OCI-LY7 (cell line): ENCODE measurements at regions not wholly inside any gene's neighbourhood (a gene's known extent, or its start where the extent isn't known, plus 50 kb on each side); places are given as distances from the start of the nearest gene placed in this dataset.

Experiments used
- CTCF ChIP-seq: fragments of 200-600 bp; sonication (generic); conservative IDR thresholded peaks from 2 replicates; pipeline ENCODE4 v1.5.1; 2014; ENCODE audit warnings: mild to moderate bottlenecking, antibody characterized with exemption, low read length, moderate library complexity, mixed read lengths
- EZH2phosphoT487 ChIP-seq: fragments of 200-600 bp; sonication (generic); IDR thresholded peaks from 2 replicates; pipeline ENCODE4 v1.6.1; 2018; ENCODE audit warnings: low read depth, borderline replicate concordance, mild to moderate bottlenecking, mixed run types, antibody characterized with exemption, low read length, moderate library complexity, mixed read lengths

GRCh38 chrX:69028006-69028760 lies 137.1 kb downstream of the PJA1 start:
- TF ChIP-seq CTCF (no peak), EZH2phosphoT487 (no peak)
